Activated CD4-positive, alpha-beta T cell treated with anti-CD3 and anti-CD28 coated beads for 36 hours (primary cell): ENCODE measurements at regions not wholly inside any gene's neighbourhood (a gene's known extent, or its start where the extent isn't known, plus 50 kb on each side); places are given as distances from the start of the nearest gene placed in this dataset.

Source experiments
- ATAC-seq: fragments of 200-7000 bp; cut with Tn5 transposase; one replicate; pipeline ENCODE4 v1.10.0; 2021; ENCODE audit warnings: mild to moderate bottlenecking, moderate library complexity
- CTCF ChIA-PET: fragments of 350-600 bp; sonication (Branson Sonifier 250); formaldehyde crosslinking; loops from one replicate; lab custom pipeline; 2021; ENCODE audit warnings: antibody characterized with exemption; lab: Charles Lee
- POLR2A ChIA-PET: fragments of 350-600 bp; sonication (Branson Sonifier 250); formaldehyde crosslinking; loops from one replicate; lab custom pipeline; 2021; ENCODE audit warnings: antibody characterized with exemption, inconsistent platforms; lab: Charles Lee
- DNase-seq: peaks from one replicate; pipeline ENCODE4 v3.0.0-alpha.2; 2020
- H3K27ac Mint-ChIP-seq: one replicate; pipeline ENCODE4 v1.8.0; 2021; ENCODE audit warnings: mixed read lengths
- H3K27me3 Mint-ChIP-seq: one replicate; pipeline ENCODE4 v1.8.0; 2021; ENCODE audit warnings: mixed read lengths
- H3K36me3 Mint-ChIP-seq: one replicate; pipeline ENCODE4 v1.8.0; 2021; ENCODE audit warnings: low read depth, mixed read lengths
- H3K4me1 Mint-ChIP-seq: one replicate; pipeline ENCODE4 v1.8.0; 2021; ENCODE audit warnings: mixed read lengths
- H3K4me3 Mint-ChIP-seq: one replicate; pipeline ENCODE4 v1.8.0; 2021; ENCODE audit warnings: mild to moderate bottlenecking, moderate library complexity, mixed read lengths
- H3K9me3 Mint-ChIP-seq: one replicate; pipeline ENCODE4 v1.8.0; 2021; ENCODE audit warnings: low read depth, mixed read lengths
- intact Hi-C, 2 experiments: fragments of 100-400 bp; cut with DNase I in 1 of 2; cut with micrococcal nuclease in 1 of 2; formaldehyde crosslinking; loops; one replicate each; pipeline versions ENCODE4 v1.14.2 to v1.15.1; 2022 to 2024; cut with DNase I, micrococcal nuclease

DNA sequence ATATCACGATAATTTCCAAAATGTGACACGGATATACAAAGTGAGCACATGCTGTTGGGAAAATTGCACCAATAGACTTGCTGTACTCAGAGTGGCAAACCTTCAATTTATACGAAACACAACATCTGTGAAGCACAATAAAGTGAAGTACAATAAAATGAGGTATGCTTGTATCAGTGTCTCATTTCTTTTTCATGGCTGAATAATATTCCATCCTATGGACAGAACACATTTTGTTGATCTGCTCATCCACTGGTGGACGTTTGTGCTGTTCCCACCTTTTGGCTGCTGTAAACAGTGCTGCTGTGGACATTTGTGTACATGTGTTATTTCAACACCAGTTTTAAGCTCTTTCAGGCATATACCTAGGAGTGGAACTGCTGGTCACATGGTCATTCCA lies 78.7 kb upstream of the CCND1 start:
- ChIA-PET CTCF (no interaction called here), POLR2A (no interaction called here)
- DNase-seq (no peak), ATAC-seq (no peak)
- intact Hi-C loops: no loop called here
- no peak overlapping the region for H3K4me3 Mint-ChIP-seq
- H3K27ac Mint-ChIP-seq: no peak overlapping the region
- peaks cover 19% of the 10 kb centered on the region for H3K4me1 Mint-ChIP-seq
- H3K9me3 Mint-ChIP-seq: no peaks in the 10 kb centered on the region
- no peaks in the 10 kb centered on the region for H3K36me3 Mint-ChIP-seq
- H3K27me3 Mint-ChIP-seq: peaks cover 14% of the 10 kb centered on the region

DNA sequence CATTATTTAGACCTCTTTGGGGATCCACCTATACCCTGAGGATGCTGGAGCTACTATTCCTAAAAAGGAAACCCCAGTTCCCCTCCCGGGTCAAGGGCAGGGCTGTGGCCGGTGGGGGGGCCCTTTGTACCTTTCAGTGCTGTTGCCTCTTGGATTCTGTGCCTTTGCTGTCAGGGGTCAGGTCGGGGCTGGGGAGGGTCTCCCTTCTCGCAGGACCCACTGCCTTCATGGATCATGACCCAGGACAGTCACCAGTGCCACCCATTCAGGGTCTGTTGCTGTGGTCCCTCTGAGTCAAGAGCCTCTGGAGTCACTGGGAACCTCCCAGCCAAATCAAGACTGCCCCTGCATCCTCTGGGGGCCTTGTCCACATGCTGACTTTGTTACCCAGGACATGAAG lies 78.1 kb upstream of the CCND1 start:
- CTCF ChIA-PET: no interaction called here
- ATAC-seq: no peak
- Mint-ChIP-seq H3K4me3 (no peak overlapping the region), H3K4me1 (peaks cover 19% of the 10 kb centered on the region), H3K9me3 (no peaks in the 10 kb centered on the region), H3K27me3 (peaks cover 14% of the 10 kb centered on the region), H3K36me3 (no peaks in the 10 kb centered on the region), H3K27ac (no peak overlapping the region)
- POLR2A ChIA-PET: no interaction called here
- DNase-seq: no peak
- intact Hi-C loops: no loop called here

DNA sequence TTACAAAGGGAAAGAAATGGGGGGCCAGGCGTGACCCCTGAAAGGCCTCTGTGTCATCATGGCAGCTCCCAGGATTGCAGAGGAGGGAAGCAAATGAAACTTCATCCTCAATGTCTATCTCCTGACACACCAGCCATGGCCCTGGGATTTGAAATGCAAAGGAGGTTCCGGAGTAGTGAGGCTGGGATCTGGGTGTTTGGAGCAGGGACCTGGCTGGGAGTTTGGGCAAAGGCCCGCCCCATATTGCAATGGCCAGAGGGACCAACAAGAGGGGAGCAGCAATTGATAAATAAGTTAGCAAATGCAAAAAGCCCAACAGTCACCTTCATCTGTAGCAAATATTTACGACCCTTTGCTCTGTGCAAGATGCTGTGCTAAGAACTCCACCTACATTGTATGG lies 77.7 kb upstream of the CCND1 start:
- H3K4me3 Mint-ChIP-seq: no peak overlapping the region
- DNase-seq: no peak
- H3K27me3 Mint-ChIP-seq: peaks cover 14% of the 10 kb centered on the region
- POLR2A ChIA-PET: no interaction called here
- no peak overlapping the region for H3K27ac Mint-ChIP-seq
- H3K36me3 Mint-ChIP-seq: no peaks in the 10 kb centered on the region
- no peaks in the 10 kb centered on the region for H3K9me3 Mint-ChIP-seq
- CTCF ChIA-PET: no interaction called here
- no peak for ATAC-seq
- intact Hi-C loops: no loop called here
- H3K4me1 Mint-ChIP-seq: peaks cover 14% of the 10 kb centered on the region

DNA sequence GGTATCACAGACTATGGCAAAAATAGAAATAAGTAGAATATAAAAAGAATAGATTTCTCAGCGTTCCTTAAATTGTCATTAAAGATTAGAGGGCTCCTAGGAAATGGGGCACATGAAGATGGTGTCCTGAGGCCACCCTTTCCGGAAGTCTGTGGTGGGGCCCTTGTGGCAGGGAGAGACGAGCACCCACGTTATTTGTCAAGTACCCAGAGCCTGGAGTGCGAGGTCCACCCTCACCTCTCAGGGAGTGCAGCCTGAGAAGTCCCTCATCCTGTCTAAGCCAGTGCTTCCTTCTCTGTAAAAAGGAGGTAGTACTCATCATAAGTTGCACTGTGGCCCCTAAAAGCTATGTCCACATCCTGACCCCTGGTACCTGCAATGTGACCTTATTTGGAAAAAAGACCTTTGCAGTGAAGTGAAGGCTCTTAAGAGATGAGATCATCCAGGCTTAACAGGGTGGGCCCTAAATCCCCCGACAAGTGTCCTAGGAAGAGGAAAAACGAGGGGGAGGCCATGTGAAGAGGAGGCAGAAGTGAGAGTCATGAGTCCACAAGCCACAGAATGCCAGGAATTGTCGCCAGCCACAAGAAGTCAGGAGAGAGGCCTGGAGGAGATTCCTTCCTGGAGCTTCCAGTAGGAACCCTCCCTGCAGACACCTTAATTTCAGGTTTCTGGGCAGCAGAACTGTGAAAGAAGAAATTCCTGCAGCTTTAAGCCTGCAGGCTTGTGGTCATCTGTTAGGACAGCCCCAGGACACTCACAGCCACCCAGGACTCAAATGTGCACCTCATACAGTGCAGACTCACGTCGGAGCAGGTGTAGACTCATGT lies 76.8 kb upstream of the CCND1 start:
- H3K4me1 Mint-ChIP-seq: peaks cover 5% of the 10 kb centered on the region
- H3K27ac Mint-ChIP-seq: no peak overlapping the region
- POLR2A ChIA-PET: no interaction called here
- DNase-seq: no peak
- H3K36me3 Mint-ChIP-seq: no peaks in the 10 kb centered on the region
- H3K4me3 Mint-ChIP-seq: no peak overlapping the region
- ATAC-seq: no peak
- no peaks in the 10 kb centered on the region for H3K9me3 Mint-ChIP-seq
- CTCF ChIA-PET: interaction anchor here (0.6 to 0.7 kb wide), 2 partner anchors 384 to 715 kb away, joined by 3 to 4 read pairs; no protein-coding TSS in a partner anchor
- H3K27me3 Mint-ChIP-seq: peaks cover 14% of the 10 kb centered on the region
- intact Hi-C loops: no loop called here

DNA sequence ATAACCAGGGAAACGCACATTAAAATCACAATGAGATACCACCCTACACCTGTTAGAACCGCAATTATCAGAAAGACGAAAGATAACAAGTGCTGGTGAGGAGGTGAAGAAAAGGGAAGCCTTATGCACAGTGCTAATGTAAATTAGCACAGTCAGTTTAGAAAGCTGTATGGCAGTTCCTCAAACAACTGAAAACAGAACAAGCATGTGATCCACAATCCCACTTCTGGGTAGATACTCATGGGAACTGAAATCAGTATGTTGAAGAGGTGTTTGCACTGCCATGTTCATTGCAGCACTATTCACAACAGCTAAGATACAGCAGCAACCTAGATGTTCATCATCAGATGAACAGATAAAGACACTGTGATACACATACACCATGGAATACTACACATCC lies 75.0 kb upstream of the CCND1 start:
- intact Hi-C loops: no loop called here
- Mint-ChIP-seq H3K36me3 (no peaks in the 10 kb centered on the region), H3K4me1 (no peaks in the 10 kb centered on the region), H3K27ac (no peak overlapping the region), H3K27me3 (peaks cover 5% of the 10 kb centered on the region), H3K4me3 (no peak overlapping the region), H3K9me3 (no peaks in the 10 kb centered on the region)
- POLR2A ChIA-PET: no interaction called here
- ATAC-seq: no peak
- CTCF ChIA-PET: no interaction called here
- DNase-seq: no peak

DNA sequence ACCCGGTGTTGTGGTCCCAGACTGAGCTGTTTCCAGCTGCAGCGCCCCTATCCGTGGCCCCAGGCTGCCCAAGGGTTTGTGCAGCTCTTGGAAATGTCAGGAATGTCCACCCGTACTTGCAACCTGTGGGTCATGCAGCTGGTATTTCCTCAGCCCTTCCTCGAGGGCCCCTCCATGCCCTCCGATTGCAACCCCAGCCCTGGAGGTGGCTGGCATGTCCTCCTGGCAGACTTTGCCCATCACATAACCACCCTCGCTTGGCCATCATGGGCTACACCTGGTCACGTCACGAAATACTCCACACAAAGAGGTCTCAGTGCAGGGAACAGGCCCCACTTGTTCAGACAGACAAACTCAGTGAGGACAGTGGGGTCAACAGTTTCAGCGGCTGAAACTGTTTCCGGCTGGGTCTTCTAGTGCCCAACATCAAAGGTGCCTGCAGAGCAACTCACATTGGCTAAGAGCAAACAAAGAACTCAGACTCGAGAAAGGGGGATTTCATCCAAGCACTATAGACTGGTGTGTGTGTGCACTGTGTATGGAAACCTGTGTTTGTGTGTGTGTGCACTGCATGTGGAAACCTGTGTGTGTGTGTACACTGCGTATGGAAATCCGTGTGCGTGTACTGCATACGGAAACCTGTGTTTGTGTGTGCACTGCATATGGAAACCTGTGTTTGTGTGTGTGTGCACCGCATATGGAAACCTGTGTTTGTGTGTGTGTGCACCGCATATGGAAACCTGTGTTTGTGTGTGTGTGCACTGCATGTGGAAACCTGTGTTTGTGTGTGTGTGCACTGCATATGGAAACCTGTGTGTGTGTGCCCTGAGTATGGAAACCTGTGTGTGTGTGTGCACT lies 72.8 kb upstream of the CCND1 start:
- Mint-ChIP-seq H3K4me1 (no peaks in the 10 kb centered on the region), H3K27me3 (peaks cover 10% of the 10 kb centered on the region), H3K9me3 (no peaks in the 10 kb centered on the region), H3K4me3 (no peak overlapping the region), H3K27ac (no peak overlapping the region), H3K36me3 (no peaks in the 10 kb centered on the region)
- no peak for ATAC-seq
- POLR2A ChIA-PET: no interaction called here
- intact Hi-C loops: no loop called here
- CTCF ChIA-PET: no interaction called here
- DNase-seq: no peak

DNA sequence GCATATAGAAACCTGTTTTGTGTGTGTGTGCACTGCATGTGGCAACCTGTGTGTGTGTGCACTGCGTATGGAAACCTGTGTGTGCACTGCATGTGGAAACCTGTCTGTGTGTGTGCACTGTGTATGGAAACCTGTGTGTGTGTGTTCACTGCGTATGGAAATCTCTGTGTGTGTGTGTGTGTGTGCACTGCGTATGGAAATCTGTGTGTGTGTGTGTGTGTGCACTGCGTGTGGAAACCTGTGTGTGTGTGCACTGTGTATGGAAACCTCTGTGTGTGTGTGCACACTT lies 72.2 kb upstream of the CCND1 start:
- CTCF ChIA-PET: no interaction called here
- peaks cover 11% of the 10 kb centered on the region for H3K27me3 Mint-ChIP-seq
- POLR2A ChIA-PET: no interaction called here
- DNase-seq: no peak
- H3K27ac Mint-ChIP-seq: no peak overlapping the region
- H3K4me3 Mint-ChIP-seq: no peak overlapping the region
- no peak for ATAC-seq
- no peaks in the 10 kb centered on the region for H3K9me3 Mint-ChIP-seq
- H3K36me3 Mint-ChIP-seq: no peaks in the 10 kb centered on the region
- intact Hi-C loops: no loop called here
- H3K4me1 Mint-ChIP-seq: no peaks in the 10 kb centered on the region

DNA sequence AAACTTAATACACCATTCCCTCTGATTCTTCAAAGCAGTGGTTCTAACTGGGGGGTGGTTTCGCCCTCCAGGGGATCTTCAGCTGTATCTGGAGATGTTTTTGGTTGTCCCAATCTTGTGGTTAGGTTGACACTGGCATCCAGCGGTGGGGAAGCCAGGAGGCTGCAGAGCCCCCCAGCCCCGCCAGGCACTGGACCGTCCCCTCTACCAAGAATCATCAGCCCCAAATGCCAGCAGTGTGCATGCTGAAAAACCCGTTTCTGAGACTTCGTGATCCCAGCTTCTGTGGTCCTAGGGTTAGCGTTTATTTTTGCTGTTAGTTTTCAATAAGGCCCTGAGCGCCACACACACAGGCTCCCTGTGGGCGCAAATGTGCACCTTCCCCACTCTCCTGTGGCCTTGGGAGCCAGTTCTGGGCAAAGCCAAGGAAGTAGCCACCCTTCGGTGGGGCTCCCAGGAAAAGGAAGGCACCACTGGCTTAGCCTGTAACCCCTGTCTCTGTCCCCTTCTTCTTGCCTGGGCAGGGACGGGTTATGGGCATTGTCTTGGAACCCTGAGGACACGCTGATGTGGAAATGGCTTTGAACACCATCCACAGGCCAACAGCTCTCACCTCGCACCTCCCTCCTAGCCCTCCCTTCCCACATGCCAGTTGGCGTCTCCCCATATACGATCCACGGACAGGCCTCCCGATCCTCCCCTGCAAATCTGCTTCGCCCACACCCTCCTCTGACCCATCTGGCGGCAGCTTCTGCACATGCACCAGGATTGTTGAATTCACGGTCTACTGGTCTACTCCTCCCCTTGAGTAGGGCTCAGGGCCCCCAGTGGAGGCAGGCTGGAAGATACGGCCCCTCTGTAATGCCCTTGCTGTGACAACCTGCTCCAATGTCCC lies 71.4 kb upstream of the CCND1 start:
- Mint-ChIP-seq H3K9me3 (no peaks in the 10 kb centered on the region), H3K4me3 (no peak overlapping the region), H3K27me3 (peaks cover 11% of the 10 kb centered on the region), H3K36me3 (no peaks in the 10 kb centered on the region), H3K27ac (no peak overlapping the region), H3K4me1 (no peaks in the 10 kb centered on the region)
- no peak for ATAC-seq
- DNase-seq: no peak
- ChIA-PET POLR2A (no interaction called here), CTCF (no interaction called here)
- intact Hi-C loops: no loop called here

DNA sequence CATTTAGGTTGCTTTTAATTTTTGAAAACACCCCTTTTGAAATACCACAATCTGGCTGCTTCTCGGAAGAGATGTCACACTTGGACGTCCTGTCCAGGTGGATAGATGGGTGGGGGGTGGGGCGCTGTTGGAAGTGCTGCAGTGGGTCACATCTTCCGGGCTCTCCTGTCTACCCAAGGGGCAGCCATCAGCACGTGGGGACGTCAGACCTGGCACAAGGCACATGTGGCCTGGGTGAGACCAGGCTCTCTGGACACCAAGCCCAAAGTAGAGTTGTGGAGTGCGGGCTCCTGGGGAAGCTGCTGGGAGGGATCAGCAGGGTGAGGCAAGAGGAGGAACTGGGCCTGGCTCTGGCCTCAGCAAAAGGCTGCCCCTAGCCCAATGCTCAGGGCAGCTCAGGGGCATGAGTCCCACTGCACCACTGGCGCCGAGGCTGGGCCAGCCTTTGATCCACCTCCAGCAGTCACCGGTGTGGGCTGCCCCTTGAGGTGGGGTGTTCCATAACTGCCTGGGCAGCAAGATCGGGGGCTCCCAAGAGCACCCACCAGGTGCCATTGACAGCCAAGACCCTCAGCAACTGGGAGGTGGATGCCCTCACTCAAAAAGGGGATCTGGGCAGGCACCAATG lies 68.6 kb upstream of the CCND1 start:
- Mint-ChIP-seq H3K4me1 (no peaks in the 10 kb centered on the region), H3K27ac (no peak overlapping the region), H3K36me3 (no peaks in the 10 kb centered on the region), H3K27me3 (peaks cover 24% of the 10 kb centered on the region), H3K9me3 (no peaks in the 10 kb centered on the region), H3K4me3 (no peak overlapping the region)
- ChIA-PET CTCF (no interaction called here), POLR2A (no interaction called here)
- intact Hi-C loops: no loop called here
- ATAC-seq: no peak
- DNase-seq: no peak

DNA sequence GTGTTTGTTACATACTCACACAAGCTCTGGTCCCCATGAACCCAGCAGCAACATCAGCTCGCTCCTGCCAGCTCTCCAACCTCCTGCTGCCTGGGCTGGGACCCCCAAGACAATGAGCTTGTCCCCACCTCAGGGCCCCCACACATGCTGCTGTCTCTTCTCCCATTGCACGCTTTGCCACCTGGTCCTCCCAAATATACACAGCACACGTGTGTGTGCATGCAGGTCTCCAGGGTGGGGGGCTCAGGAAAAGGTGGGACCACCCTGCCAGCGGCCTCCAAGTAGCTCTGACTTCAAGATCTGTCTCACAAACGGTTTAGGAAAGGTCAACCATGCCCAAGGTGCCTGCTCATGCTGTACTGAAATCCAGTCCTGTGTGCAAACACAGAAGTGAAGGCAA lies 68.1 kb upstream of the CCND1 start:
- no peak for ATAC-seq
- no peak for DNase-seq
- H3K9me3 Mint-ChIP-seq: no peaks in the 10 kb centered on the region
- CTCF ChIA-PET: no interaction called here
- H3K36me3 Mint-ChIP-seq: no peaks in the 10 kb centered on the region
- intact Hi-C loops: no loop called here
- H3K4me3 Mint-ChIP-seq: no peak overlapping the region
- POLR2A ChIA-PET: no interaction called here
- H3K27ac Mint-ChIP-seq: no peak overlapping the region
- peaks cover 27% of the 10 kb centered on the region for H3K27me3 Mint-ChIP-seq
- H3K4me1 Mint-ChIP-seq: no peaks in the 10 kb centered on the region
